Retinal pigment epithelial cell (primary cell): ENCODE measurements at regions not wholly inside any gene's neighbourhood (a gene's known extent, or its start where the extent isn't known, plus 50 kb on each side); places are given as distances from the start of the nearest gene placed in this dataset.

Experiments used
- DNase-seq: peaks from one replicate; pipeline ENCODE4 v3.0.0-alpha.2; 2010; ENCODE audit warnings: low read depth
- H3K4me3 ChIP-seq: 2 replicates; pipeline ENCODE4 v1.5.1; 2011; ENCODE audit warnings: mild to moderate bottlenecking, low read length, control low read depth, moderate library complexity
- CTCF ChIP-seq: conservative IDR thresholded peaks from 2 replicates; pipeline ENCODE4 v1.5.1; 2011; ENCODE audit warnings: low read depth, low read length, control low read depth, inconsistent platforms

GRCh38 chr5:4785971-4786370, 354.2 kb upstream of the ADAMTS16 start:
- no peak for TF ChIP-seq CTCF
- H3K4me3 ChIP-seq, result no peak overlapping the region
- DNase-seq, result no peak

- DNase-seq, result no peak
- TF ChIP-seq CTCF, result no peak
- H3K4me3 ChIP-seq, result no peak overlapping the region
Measured at GRCh38 chr5:4797445-4797844, 342.7 kb upstream of the ADAMTS16 start.

GRCh38 chr5:4802044-4802443, 338.1 kb upstream of the ADAMTS16 start:
- DNase-seq, result peak; percentile 18
- TF ChIP-seq CTCF, result no peak
- no peak overlapping the region for H3K4me3 ChIP-seq

- no peak for TF ChIP-seq CTCF
- no peak overlapping the region for H3K4me3 ChIP-seq
- peak; percentile 36 for DNase-seq
Measured at GRCh38 chr5:4804691-4805360, 335.3 kb upstream of the ADAMTS16 start.

- no peak for TF ChIP-seq CTCF
- no peak for DNase-seq
- no peak overlapping the region for H3K4me3 ChIP-seq
Measured at GRCh38 chr5:4815002-4815401, 325.1 kb upstream of the ADAMTS16 start.

- no peak for DNase-seq
- no peak for TF ChIP-seq CTCF
- H3K4me3 ChIP-seq, result no peak overlapping the region
Measured at GRCh38 chr5:4817767-4818166, 322.4 kb upstream of the ADAMTS16 start.

GRCh38 chr5:4831325-4831724, 308.8 kb upstream of the ADAMTS16 start:
- H3K4me3 ChIP-seq, result no peak overlapping the region
- DNase-seq, result no peak
- TF ChIP-seq CTCF, result no peak
